ENCODE measurements at regions not wholly inside any gene's neighbourhood (a gene's known extent, or its start where the extent isn't known, plus 50 kb on each side); places are given as distances from the start of the nearest gene placed in this dataset.

DNA sequence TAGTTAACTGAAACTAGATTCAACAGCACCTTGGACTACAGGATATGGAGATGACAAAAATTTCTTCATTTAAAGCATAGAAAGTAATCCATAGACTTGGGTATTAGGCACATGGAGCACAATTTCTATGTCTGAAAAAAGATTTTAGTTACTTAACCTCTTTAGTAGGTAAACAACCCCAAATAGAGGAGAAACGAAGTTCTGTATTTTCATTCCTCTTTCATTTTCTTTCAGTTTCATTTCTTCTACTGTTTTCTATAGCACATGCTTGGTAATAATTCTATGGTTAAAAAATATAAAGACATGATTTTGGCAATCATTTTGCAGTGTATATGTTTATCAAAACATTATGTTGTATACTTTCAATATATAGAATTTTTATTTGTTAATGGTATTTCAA, 99.5 kb downstream of the CASP12 start:
- H3K9ac ChIP-seq (ENCODE audit: low read length): no peak overlapping the region
- H3K4me3 ChIP-seq (ENCODE audit: low read depth in 1 of 2, low read length in 2 of 2): no peak overlapping the region

DNA sequence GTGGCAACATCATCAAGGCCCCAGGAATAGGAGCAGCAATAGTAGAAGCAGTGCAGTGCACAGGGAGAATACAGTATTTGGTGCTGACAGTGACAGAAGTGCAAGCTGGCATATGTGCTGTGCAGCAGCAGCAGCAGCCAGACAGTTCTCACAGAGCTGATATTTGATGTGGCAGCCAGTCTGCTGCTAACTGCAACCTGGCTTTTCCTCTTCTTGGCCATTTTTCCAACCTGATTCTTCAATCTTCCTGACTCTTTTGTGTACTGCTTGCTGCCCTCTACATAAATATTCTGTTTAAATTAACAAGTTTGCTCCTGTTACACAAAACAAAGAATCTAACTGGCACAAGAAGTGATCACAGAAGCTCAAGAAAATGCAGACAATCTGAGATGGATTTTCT, 102.0 kb downstream of the CASP12 start:
- H3K9ac ChIP-seq (ENCODE audit: low read length): no peak overlapping the region
- H3K27ac ChIP-seq (ENCODE audit: low read depth, low read length): no peak overlapping the region
- no peaks in the 10 kb centered on the region for H3K9me3 ChIP-seq (ENCODE audit: low read length)
- H3K4me3 ChIP-seq (ENCODE audit: low read depth in 1 of 2, low read length in 2 of 2): no peak overlapping the region
- H3K4me1 ChIP-seq (ENCODE audit: insufficient read depth, low read length): no peaks in the 10 kb centered on the region
- no peaks in the 10 kb centered on the region for H3K36me3 ChIP-seq (ENCODE audit: insufficient read depth, low read length)
- no peaks in the 10 kb centered on the region for H3K27me3 ChIP-seq (ENCODE audit: control insufficient read depth in 1 of 2, insufficient read depth in 2 of 2, low read length in 2 of 2)

More for the DNA sequence above, 99.5 kb downstream of the CASP12 start:
- no peak overlapping the region for H3K27ac ChIP-seq (ENCODE audit: low read depth, low read length)
- H3K4me1 ChIP-seq (ENCODE audit: insufficient read depth, low read length): no peaks in the 10 kb centered on the region
- no peaks in the 10 kb centered on the region for H3K9me3 ChIP-seq (ENCODE audit: low read length)
- H3K27me3 ChIP-seq (ENCODE audit: control insufficient read depth in 1 of 2, insufficient read depth in 2 of 2, low read length in 2 of 2): no peaks in the 10 kb centered on the region
- H3K36me3 ChIP-seq (ENCODE audit: insufficient read depth, low read length): no peaks in the 10 kb centered on the region

DNA sequence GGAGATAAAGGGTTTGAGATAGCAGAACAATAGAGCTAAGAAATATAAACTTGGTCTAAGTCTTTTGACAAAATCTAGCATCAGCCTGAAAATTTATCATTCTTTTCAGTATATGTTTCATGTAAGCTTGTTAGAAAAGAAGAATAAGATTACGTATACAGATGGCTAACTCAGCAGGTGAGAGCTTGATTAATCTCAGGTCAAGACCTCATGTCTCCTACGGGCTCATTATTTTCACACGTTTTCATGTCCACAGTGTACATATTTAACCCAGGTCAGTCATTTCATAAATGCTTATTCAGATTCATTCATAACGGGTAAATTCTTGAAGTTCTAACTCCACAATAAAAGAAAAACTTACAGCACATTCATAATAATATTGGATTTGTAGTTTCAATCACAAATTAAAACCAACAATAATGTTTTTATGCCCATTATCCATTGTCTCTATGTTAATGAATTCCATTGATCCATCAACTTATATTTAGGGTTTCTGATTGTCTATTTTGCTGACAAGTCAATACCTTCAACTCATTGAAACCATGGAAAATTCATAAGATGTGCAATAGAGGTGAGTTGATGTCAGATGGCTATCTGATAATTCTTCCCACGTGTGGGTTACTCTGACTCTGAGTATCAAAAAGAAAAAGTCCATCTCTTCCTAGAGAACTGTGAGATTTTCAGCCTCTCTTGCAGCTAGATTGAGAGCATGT, 102.6 kb downstream of the CASP12 start:
- no peak overlapping the region for H3K9ac ChIP-seq (ENCODE audit: low read length)
- H3K36me3 ChIP-seq (ENCODE audit: insufficient read depth, low read length): no peaks in the 10 kb centered on the region
- H3K9me3 ChIP-seq (ENCODE audit: low read length): no peaks in the 10 kb centered on the region
- H3K4me1 ChIP-seq (ENCODE audit: insufficient read depth, low read length): no peaks in the 10 kb centered on the region
- no peak overlapping the region for H3K4me3 ChIP-seq (ENCODE audit: low read depth in 1 of 2, low read length in 2 of 2)
- H3K27me3 ChIP-seq (ENCODE audit: control insufficient read depth in 1 of 2, insufficient read depth in 2 of 2, low read length in 2 of 2): no peaks in the 10 kb centered on the region
- H3K27ac ChIP-seq (ENCODE audit: low read depth, low read length): no peak overlapping the region

- Histone ChIP-seq H3K9me3 (ENCODE audit: low read length) (no peaks in the 10 kb centered on the region), H3K36me3 (ENCODE audit: insufficient read depth, low read length) (no peaks in the 10 kb centered on the region), H3K9ac (ENCODE audit: low read length) (no peak overlapping the region), H3K27me3 (ENCODE audit: control insufficient read depth in 1 of 2, insufficient read depth in 2 of 2, low read length in 2 of 2) (no peaks in the 10 kb centered on the region), H3K27ac (ENCODE audit: low read depth, low read length) (no peak overlapping the region), H3K4me1 (ENCODE audit: insufficient read depth, low read length) (no peaks in the 10 kb centered on the region), H3K4me3 (ENCODE audit: low read depth in 1 of 2, low read length in 2 of 2) (no peak overlapping the region)
Measured at GRCh38 chr11:104792861-104793260, 105.4 kb downstream of the CASP12 start.

DNA sequence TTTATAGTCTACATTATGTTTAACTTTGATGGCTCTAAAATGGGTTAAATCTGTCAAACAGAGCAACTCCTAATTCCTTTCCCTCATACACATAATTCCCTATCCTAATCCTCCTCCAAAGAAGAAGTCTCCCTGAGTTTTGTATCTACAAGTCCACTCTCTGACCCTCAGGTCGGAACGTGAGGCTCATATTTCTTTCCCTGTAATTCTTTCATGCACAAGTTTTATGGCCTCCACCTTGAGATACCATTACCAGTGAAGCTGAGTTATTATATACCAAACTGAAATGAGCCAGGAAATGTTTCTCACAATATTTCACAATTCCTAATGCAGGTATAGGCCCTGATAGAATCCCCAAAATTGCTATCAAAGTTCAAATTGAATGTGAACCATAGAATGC, 106.4 kb downstream of the CASP12 start:
- Histone ChIP-seq H3K4me1 (ENCODE audit: insufficient read depth, low read length) (no peaks in the 10 kb centered on the region), H3K27me3 (ENCODE audit: control insufficient read depth in 1 of 2, insufficient read depth in 2 of 2, low read length in 2 of 2) (no peaks in the 10 kb centered on the region), H3K9me3 (ENCODE audit: low read length) (no peaks in the 10 kb centered on the region), H3K9ac (ENCODE audit: low read length) (no peak overlapping the region), H3K36me3 (ENCODE audit: insufficient read depth, low read length) (no peaks in the 10 kb centered on the region), H3K27ac (ENCODE audit: low read depth, low read length) (no peak overlapping the region), H3K4me3 (ENCODE audit: low read depth in 1 of 2, low read length in 2 of 2) (no peak overlapping the region)

GRCh38 chr11:104784684-104785460, 113.4 kb downstream of the CASP12 start:
- Histone ChIP-seq H3K27me3 (ENCODE audit: control insufficient read depth in 1 of 2, insufficient read depth in 2 of 2, low read length in 2 of 2) (no peaks in the 10 kb centered on the region), H3K27ac (ENCODE audit: low read depth, low read length) (no peak overlapping the region), H3K9ac (ENCODE audit: low read length) (no peak overlapping the region), H3K4me3 (ENCODE audit: low read depth in 1 of 2, low read length in 2 of 2) (no peak overlapping the region), H3K4me1 (ENCODE audit: insufficient read depth, low read length) (no peaks in the 10 kb centered on the region), H3K9me3 (ENCODE audit: low read length) (no peaks in the 10 kb centered on the region), H3K36me3 (ENCODE audit: insufficient read depth, low read length) (no peaks in the 10 kb centered on the region)

- Histone ChIP-seq H3K27ac (ENCODE audit: low read depth, low read length) (no peak overlapping the region), H3K4me3 (ENCODE audit: low read depth in 1 of 2, low read length in 2 of 2) (no peak overlapping the region), H3K9me3 (ENCODE audit: low read length) (no peaks in the 10 kb centered on the region), H3K9ac (ENCODE audit: low read length) (no peak overlapping the region), H3K4me1 (ENCODE audit: insufficient read depth, low read length) (no peaks in the 10 kb centered on the region), H3K36me3 (ENCODE audit: insufficient read depth, low read length) (no peaks in the 10 kb centered on the region), H3K27me3 (ENCODE audit: control insufficient read depth in 1 of 2, insufficient read depth in 2 of 2, low read length in 2 of 2) (no peaks in the 10 kb centered on the region)
Measured at GRCh38 chr11:104783241-104783640, 115.0 kb downstream of the CASP12 start.

- H3K9ac ChIP-seq (ENCODE audit: low read length): no peak overlapping the region
- H3K4me3 ChIP-seq (ENCODE audit: low read depth in 1 of 2, low read length in 2 of 2): no peak overlapping the region
- no peaks in the 10 kb centered on the region for H3K4me1 ChIP-seq (ENCODE audit: insufficient read depth, low read length)
- no peaks in the 10 kb centered on the region for H3K27me3 ChIP-seq (ENCODE audit: control insufficient read depth in 1 of 2, insufficient read depth in 2 of 2, low read length in 2 of 2)
- no peak overlapping the region for H3K27ac ChIP-seq (ENCODE audit: low read depth, low read length)
- H3K36me3 ChIP-seq (ENCODE audit: insufficient read depth, low read length): no peaks in the 10 kb centered on the region
- H3K9me3 ChIP-seq (ENCODE audit: low read length): no peaks in the 10 kb centered on the region
Measured at GRCh38 chr11:104782377-104782754, 115.9 kb downstream of the CASP12 start.

GRCh38 chr11:104781719-104782376, 116.4 kb downstream of the CASP12 start:
- no peaks in the 10 kb centered on the region for H3K36me3 ChIP-seq (ENCODE audit: insufficient read depth, low read length)
- no peaks in the 10 kb centered on the region for H3K27me3 ChIP-seq (ENCODE audit: control insufficient read depth in 1 of 2, insufficient read depth in 2 of 2, low read length in 2 of 2)
- H3K9ac ChIP-seq (ENCODE audit: low read length): no peak overlapping the region
- no peak overlapping the region for H3K4me3 ChIP-seq (ENCODE audit: low read depth in 1 of 2, low read length in 2 of 2)
- no peaks in the 10 kb centered on the region for H3K9me3 ChIP-seq (ENCODE audit: low read length)
- H3K27ac ChIP-seq (ENCODE audit: low read depth, low read length): no peak overlapping the region
- no peaks in the 10 kb centered on the region for H3K4me1 ChIP-seq (ENCODE audit: insufficient read depth, low read length)

GRCh38 chr11:104781037-104781436, 117.2 kb downstream of the CASP12 start:
- Histone ChIP-seq H3K36me3 (ENCODE audit: insufficient read depth, low read length) (no peaks in the 10 kb centered on the region), H3K27me3 (ENCODE audit: control insufficient read depth in 1 of 2, insufficient read depth in 2 of 2, low read length in 2 of 2) (no peaks in the 10 kb centered on the region), H3K4me3 (ENCODE audit: low read depth in 1 of 2, low read length in 2 of 2) (no peak overlapping the region), H3K9me3 (ENCODE audit: low read length) (no peaks in the 10 kb centered on the region), H3K4me1 (ENCODE audit: insufficient read depth, low read length) (no peaks in the 10 kb centered on the region), H3K27ac (ENCODE audit: low read depth, low read length) (no peak overlapping the region), H3K9ac (ENCODE audit: low read length) (no peak overlapping the region)

DNA sequence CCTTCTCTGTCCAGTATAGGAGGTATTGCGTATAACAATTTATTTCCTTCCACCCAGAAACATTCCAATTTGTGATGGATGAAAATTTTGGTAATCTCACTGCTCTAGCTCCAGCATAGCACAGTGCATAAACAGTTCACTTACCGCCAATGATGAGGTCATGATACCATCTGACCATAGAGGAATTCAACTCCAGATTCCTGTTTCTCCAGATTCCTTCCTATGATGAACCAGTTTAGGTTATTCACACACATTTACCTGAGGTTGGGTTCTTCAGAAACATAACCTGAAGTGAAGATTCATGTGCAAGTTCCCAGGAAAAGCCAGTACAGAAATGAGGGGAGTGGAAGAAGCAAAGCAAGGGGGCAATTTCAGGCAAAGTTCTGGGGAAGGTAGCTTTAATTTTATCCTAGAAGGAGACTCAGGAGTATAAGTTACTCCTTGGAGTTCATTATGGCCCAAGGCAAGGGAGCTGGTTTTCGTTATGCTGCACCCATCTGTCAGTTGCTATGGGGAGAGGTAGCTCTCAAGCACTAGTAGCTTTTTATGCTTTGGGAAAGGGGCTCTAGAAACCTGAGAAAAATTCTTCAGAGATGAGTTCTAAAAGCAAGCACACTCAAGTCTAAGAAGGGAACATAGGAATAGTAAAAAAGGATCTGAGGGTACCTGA, 121.6 kb downstream of the CASP12 start:
- Histone ChIP-seq H3K27ac (ENCODE audit: low read depth, low read length) (no peak overlapping the region), H3K9me3 (ENCODE audit: low read length) (no peaks in the 10 kb centered on the region), H3K4me3 (ENCODE audit: low read depth in 1 of 2, low read length in 2 of 2) (no peak overlapping the region), H3K27me3 (ENCODE audit: control insufficient read depth in 1 of 2, insufficient read depth in 2 of 2, low read length in 2 of 2) (no peaks in the 10 kb centered on the region), H3K9ac (ENCODE audit: low read length) (no peak overlapping the region), H3K4me1 (ENCODE audit: insufficient read depth, low read length) (peaks cover 9% of the 10 kb centered on the region), H3K36me3 (ENCODE audit: insufficient read depth, low read length) (no peaks in the 10 kb centered on the region)

Data from muscle layer of colon (tissue), 2 donors.